ENCODE measurements at regions not wholly inside any gene's neighbourhood (a gene's known extent, or its start where the extent isn't known, plus 50 kb on each side); places are given as distances from the start of the nearest gene placed in this dataset.
"Not testable (repeated sequence)": the region's sequence is repeated elsewhere in the genome, so short reads cannot be mapped to it uniquely, and the experiment has no call there.

DNA sequence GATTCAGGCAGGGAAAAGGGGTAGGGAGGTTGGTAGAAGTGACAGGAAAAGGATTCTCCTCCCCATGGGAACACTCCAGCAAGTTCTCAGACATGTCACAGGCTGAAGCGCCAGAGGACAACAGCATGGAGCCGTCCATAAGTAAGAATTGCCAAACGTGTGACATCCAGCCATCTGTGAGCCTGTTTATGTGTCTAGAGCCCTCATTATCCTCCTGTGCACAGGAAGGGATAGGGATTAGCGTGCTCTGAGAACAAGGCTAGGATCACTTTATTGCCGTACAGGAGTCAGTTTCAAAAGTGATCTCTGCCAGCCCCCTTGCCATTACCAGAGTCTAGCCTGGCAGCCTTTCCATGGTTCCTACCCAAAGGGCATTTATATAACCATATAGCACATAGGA lies 549.5 kb downstream of the NTRK3 start:
- no peak overlapping the region for H3K4me3 ChIP-seq (ENCODE audit: control insufficient read depth, low read depth, low read length)
- no peak for DNase-seq (ENCODE audit: low read depth)

DNA sequence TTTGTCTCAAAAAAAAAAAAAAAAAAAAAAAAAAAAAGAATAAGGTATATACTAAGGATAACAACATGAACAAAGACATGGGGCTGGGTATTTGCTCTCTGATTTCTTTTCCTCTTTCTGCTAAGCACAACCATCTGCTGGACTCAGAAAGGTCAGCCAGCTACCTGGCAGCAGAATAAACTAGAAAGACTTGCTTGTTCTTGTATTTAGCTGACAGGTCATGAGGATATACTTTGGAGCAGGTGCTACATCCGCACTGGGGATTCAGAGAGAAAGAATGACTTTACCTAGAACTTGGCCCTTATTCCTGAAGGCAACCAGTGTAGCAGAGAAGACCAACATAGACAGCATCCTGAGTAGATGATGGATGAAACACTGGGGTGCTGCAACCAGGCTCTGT lies 550.5 kb downstream of the NTRK3 start:
- no peak overlapping the region for H3K4me3 ChIP-seq (ENCODE audit: control insufficient read depth, low read depth, low read length)
- TF ChIP-seq, protein P1, sequence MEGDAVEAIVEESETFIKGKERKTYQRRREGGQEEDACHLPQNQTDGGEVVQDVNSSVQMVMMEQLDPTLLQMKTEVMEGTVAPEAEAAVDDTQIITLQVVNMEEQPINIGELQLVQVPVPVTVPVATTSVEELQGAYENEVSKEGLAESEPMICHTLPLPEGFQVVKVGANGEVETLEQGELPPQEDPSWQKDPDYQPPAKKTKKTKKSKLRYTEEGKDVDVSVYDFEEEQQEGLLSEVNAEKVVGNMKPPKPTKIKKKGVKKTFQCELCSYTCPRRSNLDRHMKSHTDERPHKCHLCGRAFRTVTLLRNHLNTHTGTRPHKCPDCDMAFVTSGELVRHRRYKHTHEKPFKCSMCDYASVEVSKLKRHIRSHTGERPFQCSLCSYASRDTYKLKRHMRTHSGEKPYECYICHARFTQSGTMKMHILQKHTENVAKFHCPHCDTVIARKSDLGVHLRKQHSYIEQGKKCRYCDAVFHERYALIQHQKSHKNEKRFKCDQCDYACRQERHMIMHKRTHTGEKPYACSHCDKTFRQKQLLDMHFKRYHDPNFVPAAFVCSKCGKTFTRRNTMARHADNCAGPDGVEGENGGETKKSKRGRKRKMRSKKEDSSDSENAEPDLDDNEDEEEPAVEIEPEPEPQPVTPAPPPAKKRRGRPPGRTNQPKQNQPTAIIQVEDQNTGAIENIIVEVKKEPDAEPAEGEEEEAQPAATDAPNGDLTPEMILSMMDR (conservative IDR thresholded peaks at IDR 0.05; ENCODE audit: control insufficient read depth, insufficient read depth, low read depth, low read length): no peak
- DNase-seq (ENCODE audit: low read depth): no peak

More for the DNA sequence above, 549.5 kb downstream of the NTRK3 start:
- TF ChIP-seq, protein P1 (conservative IDR thresholded peaks at IDR 0.05; ENCODE audit: control insufficient read depth, insufficient read depth, low read depth, low read length): no peak

DNA sequence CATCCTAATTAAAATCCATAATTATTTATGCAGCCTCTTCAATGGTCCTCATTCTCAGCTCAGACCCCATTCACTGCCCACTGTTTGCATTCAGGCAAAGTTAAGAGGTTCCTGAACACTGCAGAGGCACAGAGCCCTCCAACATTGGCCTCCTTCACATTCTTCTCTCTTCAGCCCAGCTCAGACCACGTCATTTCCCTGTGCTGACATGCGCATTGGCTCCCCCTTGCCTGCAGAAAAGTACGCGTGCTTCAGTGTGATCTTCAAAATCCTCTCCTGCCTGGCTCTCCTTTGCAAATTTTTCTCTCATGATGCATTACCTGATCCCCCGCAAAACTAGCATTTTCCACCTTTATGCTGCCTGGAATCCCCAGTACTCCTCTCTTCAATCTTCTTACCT lies 552.3 kb downstream of the NTRK3 start:
- DNase-seq (ENCODE audit: low read depth): no peak
- TF ChIP-seq, protein P1 (conservative IDR thresholded peaks at IDR 0.05; ENCODE audit: control insufficient read depth, insufficient read depth, low read depth, low read length): no peak

DNA sequence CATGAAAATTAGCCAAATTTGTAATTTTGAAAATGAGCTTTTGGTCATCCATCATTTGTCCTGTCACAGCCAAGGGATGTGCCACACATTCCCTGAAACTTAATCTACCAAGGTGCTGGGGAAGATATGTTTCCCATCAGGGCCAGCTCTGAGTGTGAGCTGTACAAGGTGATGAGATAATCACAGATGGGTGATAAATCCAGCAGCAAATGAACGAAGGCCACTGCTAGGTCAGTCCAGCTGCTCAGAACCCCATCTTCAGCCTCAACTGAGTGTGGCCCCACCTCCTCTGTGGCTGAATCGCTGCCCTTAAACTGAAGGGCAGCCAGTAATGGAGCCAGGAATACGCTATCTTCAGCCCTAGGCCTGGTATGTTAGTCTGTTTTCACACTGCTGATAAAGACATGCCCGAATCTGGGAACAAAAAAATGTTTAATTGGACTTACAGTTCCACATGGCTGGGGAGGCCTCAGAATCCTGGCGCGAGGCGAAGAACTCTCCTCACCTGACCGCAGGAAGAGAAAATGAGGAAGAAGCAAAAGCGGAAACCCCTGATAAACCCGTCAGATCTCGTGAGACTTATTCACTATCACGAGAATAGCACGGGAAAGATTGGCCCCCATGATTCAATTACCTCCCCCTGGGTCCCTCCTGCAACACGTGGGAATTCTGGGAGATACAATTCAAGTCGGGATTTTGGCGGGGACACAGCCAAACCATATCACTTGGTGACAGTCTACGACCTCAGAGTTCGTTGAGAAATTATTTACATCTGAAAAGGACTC lies 553.0 kb downstream of the NTRK3 start:
- no peak overlapping the region for H3K4me3 ChIP-seq (ENCODE audit: control insufficient read depth, low read depth, low read length)
- TF ChIP-seq, protein P1 (conservative IDR thresholded peaks at IDR 0.05; ENCODE audit: control insufficient read depth, insufficient read depth, low read depth, low read length): no peak
- DNase-seq (ENCODE audit: low read depth): no peak

More for the DNA sequence above, 552.3 kb downstream of the NTRK3 start:
- no peak overlapping the region for H3K4me3 ChIP-seq (ENCODE audit: control insufficient read depth, low read depth, low read length)

DNA sequence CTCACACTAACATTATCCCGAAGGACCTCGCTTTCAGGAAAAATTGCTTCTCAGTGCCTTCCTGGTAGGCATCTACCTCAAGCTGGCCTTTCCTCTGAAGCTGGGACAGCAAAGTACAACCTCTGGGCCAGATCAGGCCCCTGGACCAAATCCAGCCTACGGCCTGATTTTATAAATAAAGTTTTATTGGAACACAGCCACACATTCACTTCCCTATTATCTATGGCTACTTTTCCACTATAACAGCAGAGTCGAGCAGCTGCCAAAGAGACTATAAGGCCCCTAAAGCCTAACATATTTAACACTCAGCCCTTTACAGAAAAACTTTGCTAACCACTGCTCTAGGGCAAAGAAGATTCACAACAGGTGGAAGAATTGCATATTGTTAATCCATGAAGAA lies 554.3 kb downstream of the NTRK3 start:
- H3K4me3 ChIP-seq (ENCODE audit: control insufficient read depth, low read depth, low read length): no peak overlapping the region
- TF ChIP-seq, protein P1 (conservative IDR thresholded peaks at IDR 0.05; ENCODE audit: control insufficient read depth, insufficient read depth, low read depth, low read length): no peak
- DNase-seq (ENCODE audit: low read depth): no peak

DNA sequence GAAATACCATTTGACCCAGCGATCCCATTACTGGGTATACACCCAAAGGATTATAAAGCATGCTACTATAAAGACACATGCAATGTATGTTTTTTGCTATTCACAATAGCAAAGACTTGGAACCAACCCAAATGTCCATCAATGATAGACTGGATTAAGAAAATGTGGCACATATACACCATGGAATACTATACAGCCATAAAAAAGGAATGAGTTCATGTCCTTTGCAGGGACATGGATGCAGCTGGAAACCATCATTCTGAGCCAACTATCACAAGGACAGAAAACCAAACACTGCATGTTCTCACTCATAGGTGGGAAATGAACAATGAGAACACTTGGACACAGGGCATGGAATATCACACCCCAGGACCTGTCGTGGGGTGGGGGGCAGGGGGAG lies 558.1 kb downstream of the NTRK3 start:
- not testable (repeated sequence) for DNase-seq (ENCODE audit: low read depth); H3K4me3 ChIP-seq (ENCODE audit: control insufficient read depth, low read depth, low read length)

DNA sequence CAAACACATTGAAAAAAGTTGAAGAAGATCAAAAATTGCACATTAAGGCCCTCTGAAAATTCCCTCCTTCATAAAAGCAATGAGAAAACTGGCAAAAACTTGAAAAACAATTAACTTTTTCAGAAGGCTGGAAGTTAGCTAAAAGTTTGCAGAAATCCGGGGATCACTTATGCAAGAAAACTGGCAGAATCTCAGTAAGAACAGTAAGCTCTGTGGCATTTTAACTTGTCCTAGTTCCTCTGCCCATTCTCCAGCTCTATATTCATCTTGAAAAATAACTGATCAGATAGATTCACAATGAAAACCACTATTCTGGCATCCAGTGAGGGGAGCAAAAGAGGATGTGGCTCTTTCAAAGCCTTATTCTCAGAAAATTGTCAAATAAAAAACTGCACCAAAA lies 566.8 kb downstream of the NTRK3 start:
- H3K4me3 ChIP-seq (ENCODE audit: control insufficient read depth, low read depth, low read length): no peak overlapping the region
- TF ChIP-seq, protein P1 (conservative IDR thresholded peaks at IDR 0.05; ENCODE audit: control insufficient read depth, insufficient read depth, low read depth, low read length): no peak
- DNase-seq (ENCODE audit: low read depth): no peak
